ENCODE measurements at regions not wholly inside any gene's neighbourhood (a gene's known extent, or its start where the extent isn't known, plus 50 kb on each side); places are given as distances from the start of the nearest gene placed in this dataset.

- H2AFZ ChIP-seq (ENCODE audit: low read depth, low read length, severe bottlenecking): no peak overlapping the region
- H3K27me3 ChIP-seq (ENCODE audit: low read length): no peaks in the 10 kb centered on the region
- no peak for TF ChIP-seq EZH2phosphoT487 (conservative IDR thresholded peaks at IDR 0.05; ENCODE audit: low read length)
- TF ChIP-seq, protein P1, sequence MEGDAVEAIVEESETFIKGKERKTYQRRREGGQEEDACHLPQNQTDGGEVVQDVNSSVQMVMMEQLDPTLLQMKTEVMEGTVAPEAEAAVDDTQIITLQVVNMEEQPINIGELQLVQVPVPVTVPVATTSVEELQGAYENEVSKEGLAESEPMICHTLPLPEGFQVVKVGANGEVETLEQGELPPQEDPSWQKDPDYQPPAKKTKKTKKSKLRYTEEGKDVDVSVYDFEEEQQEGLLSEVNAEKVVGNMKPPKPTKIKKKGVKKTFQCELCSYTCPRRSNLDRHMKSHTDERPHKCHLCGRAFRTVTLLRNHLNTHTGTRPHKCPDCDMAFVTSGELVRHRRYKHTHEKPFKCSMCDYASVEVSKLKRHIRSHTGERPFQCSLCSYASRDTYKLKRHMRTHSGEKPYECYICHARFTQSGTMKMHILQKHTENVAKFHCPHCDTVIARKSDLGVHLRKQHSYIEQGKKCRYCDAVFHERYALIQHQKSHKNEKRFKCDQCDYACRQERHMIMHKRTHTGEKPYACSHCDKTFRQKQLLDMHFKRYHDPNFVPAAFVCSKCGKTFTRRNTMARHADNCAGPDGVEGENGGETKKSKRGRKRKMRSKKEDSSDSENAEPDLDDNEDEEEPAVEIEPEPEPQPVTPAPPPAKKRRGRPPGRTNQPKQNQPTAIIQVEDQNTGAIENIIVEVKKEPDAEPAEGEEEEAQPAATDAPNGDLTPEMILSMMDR (IDR thresholded peaks at IDR 0.05; ENCODE audit: insufficient read depth, low read length, poor library complexity, severe bottlenecking): no peak
- no peak overlapping the region for H3K27ac ChIP-seq (ENCODE audit: low read depth, low read length)
- H3F3A ChIP-seq (ENCODE audit: insufficient read depth): no peaks in the 10 kb centered on the region
- H3K9ac ChIP-seq (ENCODE audit: low read length): no peak overlapping the region
- H3K9me2 ChIP-seq (replicated peaks; ENCODE audit: insufficient read depth, low read length): no peaks in the 10 kb centered on the region
- no peak overlapping the region for H3K4me2 ChIP-seq (ENCODE audit: low read depth, low read length, poor library complexity, severe bottlenecking)
- no peaks in the 10 kb centered on the region for H3K9me3 ChIP-seq (ENCODE audit: insufficient read depth, low read length)
- H3K4me3 ChIP-seq (ENCODE audit: insufficient read depth, low read length, poor library complexity, severe bottlenecking): no peak overlapping the region
- no peaks in the 10 kb centered on the region for H4K20me1 ChIP-seq (ENCODE audit: low read depth, low read length)
- H3K36me3 ChIP-seq (ENCODE audit: low read length): no peaks in the 10 kb centered on the region
- H3K79me2 ChIP-seq (ENCODE audit: insufficient read depth, low read length): no peaks in the 10 kb centered on the region
Measured at GRCh38 chr18:44507729-44508325, 172.9 kb upstream of the SETBP1 start.

GRCh38 chr18:44508474-44508873 lies 172.2 kb upstream of the SETBP1 start:
- Histone ChIP-seq H3K36me3 (ENCODE audit: low read length) (no peaks in the 10 kb centered on the region), H3F3A (ENCODE audit: insufficient read depth) (no peaks in the 10 kb centered on the region), H3K9ac (ENCODE audit: low read length) (no peak overlapping the region), H3K27me3 (ENCODE audit: low read length) (no peaks in the 10 kb centered on the region), H3K9me2 (replicated peaks; ENCODE audit: insufficient read depth, low read length) (no peaks in the 10 kb centered on the region), H4K20me1 (ENCODE audit: low read depth, low read length) (no peaks in the 10 kb centered on the region), H3K27ac (ENCODE audit: low read depth, low read length) (no peak overlapping the region), H3K9me3 (ENCODE audit: insufficient read depth, low read length) (no peaks in the 10 kb centered on the region), H3K79me2 (ENCODE audit: insufficient read depth, low read length) (no peaks in the 10 kb centered on the region), H2AFZ (ENCODE audit: low read depth, low read length, severe bottlenecking) (no peak overlapping the region), H3K4me3 (ENCODE audit: insufficient read depth, low read length, poor library complexity, severe bottlenecking) (no peak overlapping the region), H3K4me2 (ENCODE audit: low read depth, low read length, poor library complexity, severe bottlenecking) (no peak overlapping the region)
- no peak for TF ChIP-seq EZH2phosphoT487 (conservative IDR thresholded peaks at IDR 0.05; ENCODE audit: low read length)
- TF ChIP-seq, protein P1 (IDR thresholded peaks at IDR 0.05; ENCODE audit: insufficient read depth, low read length, poor library complexity, severe bottlenecking): no peak

- Histone ChIP-seq H3K9me2 (replicated peaks; ENCODE audit: insufficient read depth, low read length) (no peaks in the 10 kb centered on the region), H3K27ac (ENCODE audit: low read depth, low read length) (no peak overlapping the region), H3K9me3 (ENCODE audit: insufficient read depth, low read length) (no peaks in the 10 kb centered on the region), H4K20me1 (ENCODE audit: low read depth, low read length) (no peaks in the 10 kb centered on the region), H3K4me3 (ENCODE audit: insufficient read depth, low read length, poor library complexity, severe bottlenecking) (no peak overlapping the region), H3K79me2 (ENCODE audit: insufficient read depth, low read length) (no peaks in the 10 kb centered on the region), H3F3A (ENCODE audit: insufficient read depth) (no peaks in the 10 kb centered on the region), H3K9ac (ENCODE audit: low read length) (no peak overlapping the region), H3K36me3 (ENCODE audit: low read length) (no peaks in the 10 kb centered on the region), H3K4me2 (ENCODE audit: low read depth, low read length, poor library complexity, severe bottlenecking) (no peak overlapping the region), H2AFZ (ENCODE audit: low read depth, low read length, severe bottlenecking) (no peak overlapping the region), H3K27me3 (ENCODE audit: low read length) (no peaks in the 10 kb centered on the region)
- no peak for TF ChIP-seq EZH2phosphoT487 (conservative IDR thresholded peaks at IDR 0.05; ENCODE audit: low read length)
Measured at GRCh38 chr18:44509048-44509447, 171.6 kb upstream of the SETBP1 start.

DNA sequence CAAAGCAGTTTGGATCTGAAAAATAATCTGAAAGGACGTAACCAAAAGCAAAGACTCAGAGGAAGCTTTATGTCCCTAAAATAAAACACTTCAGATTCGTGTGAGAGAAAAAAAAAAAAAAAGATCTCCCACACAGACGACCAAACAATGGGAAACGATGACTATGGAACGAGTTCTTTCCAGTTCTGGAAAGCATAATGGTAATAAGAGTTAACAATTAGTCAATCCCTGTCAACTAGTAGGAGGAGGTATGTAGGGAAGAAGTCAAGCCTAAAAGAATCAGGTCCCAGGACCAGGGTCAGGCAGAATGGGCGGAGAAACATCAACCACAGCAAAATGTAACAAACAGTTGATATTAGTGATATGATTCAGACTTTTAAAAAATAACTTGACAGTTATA lies 170.3 kb upstream of the SETBP1 start:
- no peaks in the 10 kb centered on the region for H4K20me1 ChIP-seq (ENCODE audit: low read depth, low read length)
- no peaks in the 10 kb centered on the region for H3K9me3 ChIP-seq (ENCODE audit: insufficient read depth, low read length)
- no peak overlapping the region for H3K27ac ChIP-seq (ENCODE audit: low read depth, low read length)
- H3K9ac ChIP-seq (ENCODE audit: low read length): no peak overlapping the region
- no peak overlapping the region for H3K4me2 ChIP-seq (ENCODE audit: low read depth, low read length, poor library complexity, severe bottlenecking)
- H3K4me3 ChIP-seq (ENCODE audit: insufficient read depth, low read length, poor library complexity, severe bottlenecking): no peak overlapping the region
- no peaks in the 10 kb centered on the region for H3K36me3 ChIP-seq (ENCODE audit: low read length)
- no peaks in the 10 kb centered on the region for H3K9me2 ChIP-seq (replicated peaks; ENCODE audit: insufficient read depth, low read length)
- H3F3A ChIP-seq (ENCODE audit: insufficient read depth): no peaks in the 10 kb centered on the region
- no peaks in the 10 kb centered on the region for H3K79me2 ChIP-seq (ENCODE audit: insufficient read depth, low read length)
- no peak overlapping the region for H2AFZ ChIP-seq (ENCODE audit: low read depth, low read length, severe bottlenecking)
- no peaks in the 10 kb centered on the region for H3K27me3 ChIP-seq (ENCODE audit: low read length)
- no peak for TF ChIP-seq EZH2phosphoT487 (conservative IDR thresholded peaks at IDR 0.05; ENCODE audit: low read length)
- TF ChIP-seq, protein P1 (IDR thresholded peaks at IDR 0.05; ENCODE audit: insufficient read depth, low read length, poor library complexity, severe bottlenecking): no peak

All from SU-DHL-6 (cell line).